Loucy (cell line): ENCODE measurements at regions not wholly inside any gene's neighbourhood (a gene's known extent, or its start where the extent isn't known, plus 50 kb on each side); places are given as distances from the start of the nearest gene placed in this dataset.

ENCODE experiments used
- CTCF ChIP-seq: fragments of 200-600 bp; sonication (generic); conservative IDR thresholded peaks from 2 replicates; pipeline ENCODE4 v1.5.1; 2014; ENCODE audit warnings: mild to moderate bottlenecking, antibody characterized with exemption, low read length
- EZH2phosphoT487 ChIP-seq: fragments of 200-600 bp; IDR thresholded peaks from 2 replicates; pipeline ENCODE4 v1.6.1; 2018; ENCODE audit warnings: antibody characterized with exemption, mild to moderate bottlenecking, moderate library complexity, borderline replicate concordance

- no peak for TF ChIP-seq CTCF
- no peak for TF ChIP-seq EZH2phosphoT487
Measured at GRCh38 chr9:91496351-91496750, 72.7 kb upstream of the NFIL3 start.
